ENCODE measurements at regions not wholly inside any gene's neighbourhood (a gene's known extent, or its start where the extent isn't known, plus 50 kb on each side); places are given as distances from the start of the nearest gene placed in this dataset.

DNA sequence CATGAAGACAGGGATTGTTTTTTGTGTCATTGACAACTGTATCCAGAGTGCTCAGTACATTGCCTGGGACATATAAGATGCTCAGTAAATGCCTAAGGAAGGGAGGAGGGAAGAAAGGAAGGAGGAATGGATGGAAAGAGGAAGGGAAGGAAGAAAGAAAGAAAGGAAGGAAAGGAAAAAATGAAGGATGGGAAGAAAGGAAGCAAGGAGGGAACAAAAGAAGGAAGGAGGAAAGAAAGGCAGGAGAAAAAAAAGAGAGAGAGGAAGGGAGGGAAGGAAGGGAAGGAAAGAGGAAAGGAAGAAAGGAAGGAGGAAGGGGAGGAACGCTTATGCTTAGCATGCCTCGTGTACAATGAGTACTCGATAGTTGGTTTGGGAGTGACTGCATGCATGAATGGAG, 514.7 kb downstream of the RPS24 start:
- 91% methylated on average over 3 of the region's 3 CpGs for WGBS
- peaks cover 37% of the 10 kb centered on the region for H3K4me1 ChIP-seq (ENCODE audit: insufficient read depth, low read length)
- no peak overlapping the region for H3K9ac ChIP-seq (ENCODE audit: low read depth, low read length)
- H3K27me3 ChIP-seq (ENCODE audit: insufficient read depth, low read length): peaks cover 10% of the 10 kb centered on the region; the same call in 1 of the 2 replicates
- no peaks in the 10 kb centered on the region for H3K36me3 ChIP-seq (ENCODE audit: insufficient read depth, low read length)
- no peak overlapping the region for H3K27ac ChIP-seq (ENCODE audit: low read depth, low read length)
- no peak overlapping the region for H3K4me3 ChIP-seq (ENCODE audit: low read length)
- H3K9me3 ChIP-seq (ENCODE audit: insufficient read depth, low read depth, low read length): no peaks in the 10 kb centered on the region

GRCh38 chr10:78549140-78549935, 515.7 kb downstream of the RPS24 start:
- Histone ChIP-seq H3K27me3 (ENCODE audit: insufficient read depth, low read length) (peaks cover 10% of the 10 kb centered on the region; the same call in 1 of the 2 replicates), H3K9me3 (ENCODE audit: insufficient read depth, low read depth, low read length) (no peaks in the 10 kb centered on the region), H3K4me1 (ENCODE audit: insufficient read depth, low read length) (peaks cover 32% of the 10 kb centered on the region), H3K9ac (ENCODE audit: low read depth, low read length) (no peak overlapping the region), H3K4me3 (ENCODE audit: low read length) (no peak overlapping the region), H3K36me3 (ENCODE audit: insufficient read depth, low read length) (no peaks in the 10 kb centered on the region), H3K27ac (ENCODE audit: low read depth, low read length) (no peak overlapping the region)
- 88% methylated on average over 7 of the region's 9 CpGs for WGBS

DNA sequence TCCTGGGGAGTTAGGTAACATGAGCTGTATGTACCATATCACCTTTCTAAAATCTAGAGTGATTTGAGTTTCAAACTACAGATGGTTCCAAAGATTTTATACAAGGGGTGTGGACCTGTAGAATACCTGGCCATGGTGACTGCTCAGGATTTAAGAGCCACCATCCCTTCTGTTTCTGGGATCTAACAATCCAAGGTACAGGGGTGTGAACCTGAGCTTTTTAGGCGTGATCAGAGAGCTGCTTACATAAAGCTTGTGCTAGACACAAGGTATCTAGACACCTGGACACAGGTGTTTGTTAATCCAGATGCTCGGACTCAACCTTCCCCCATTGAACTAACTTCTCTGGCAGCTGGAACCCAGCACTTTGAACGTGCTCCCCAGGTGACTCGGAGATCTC, 516.4 kb downstream of the RPS24 start:
- Histone ChIP-seq H3K9me3 (ENCODE audit: insufficient read depth, low read depth, low read length) (no peaks in the 10 kb centered on the region), H3K4me1 (ENCODE audit: insufficient read depth, low read length) (peaks cover 32% of the 10 kb centered on the region), H3K27ac (ENCODE audit: low read depth, low read length) (no peak overlapping the region), H3K36me3 (ENCODE audit: insufficient read depth, low read length) (no peaks in the 10 kb centered on the region), H3K4me3 (ENCODE audit: low read length) (no peak overlapping the region), H3K9ac (ENCODE audit: low read depth, low read length) (no peak overlapping the region), H3K27me3 (ENCODE audit: insufficient read depth, low read length) (peaks cover 10% of the 10 kb centered on the region; the same call in 1 of the 2 replicates)
- WGBS: 89% methylated on average over 4 of the region's 4 CpGs

GRCh38 chr10:78550716-78551115, 517.1 kb downstream of the RPS24 start:
- 90% methylated on average over 4 of the region's 4 CpGs for WGBS
- H3K27me3 ChIP-seq (ENCODE audit: insufficient read depth, low read length): peaks cover 10% of the 10 kb centered on the region; the same call in 1 of the 2 replicates
- H3K4me3 ChIP-seq (ENCODE audit: low read length): no peak overlapping the region
- no peaks in the 10 kb centered on the region for H3K36me3 ChIP-seq (ENCODE audit: insufficient read depth, low read length)
- peaks cover 32% of the 10 kb centered on the region for H3K4me1 ChIP-seq (ENCODE audit: insufficient read depth, low read length)
- no peak overlapping the region for H3K9ac ChIP-seq (ENCODE audit: low read depth, low read length)
- no peaks in the 10 kb centered on the region for H3K9me3 ChIP-seq (ENCODE audit: insufficient read depth, low read depth, low read length)
- H3K27ac ChIP-seq (ENCODE audit: low read depth, low read length): peak overlapping the region; percentile 8; the same call in 1 of the 2 replicates

DNA sequence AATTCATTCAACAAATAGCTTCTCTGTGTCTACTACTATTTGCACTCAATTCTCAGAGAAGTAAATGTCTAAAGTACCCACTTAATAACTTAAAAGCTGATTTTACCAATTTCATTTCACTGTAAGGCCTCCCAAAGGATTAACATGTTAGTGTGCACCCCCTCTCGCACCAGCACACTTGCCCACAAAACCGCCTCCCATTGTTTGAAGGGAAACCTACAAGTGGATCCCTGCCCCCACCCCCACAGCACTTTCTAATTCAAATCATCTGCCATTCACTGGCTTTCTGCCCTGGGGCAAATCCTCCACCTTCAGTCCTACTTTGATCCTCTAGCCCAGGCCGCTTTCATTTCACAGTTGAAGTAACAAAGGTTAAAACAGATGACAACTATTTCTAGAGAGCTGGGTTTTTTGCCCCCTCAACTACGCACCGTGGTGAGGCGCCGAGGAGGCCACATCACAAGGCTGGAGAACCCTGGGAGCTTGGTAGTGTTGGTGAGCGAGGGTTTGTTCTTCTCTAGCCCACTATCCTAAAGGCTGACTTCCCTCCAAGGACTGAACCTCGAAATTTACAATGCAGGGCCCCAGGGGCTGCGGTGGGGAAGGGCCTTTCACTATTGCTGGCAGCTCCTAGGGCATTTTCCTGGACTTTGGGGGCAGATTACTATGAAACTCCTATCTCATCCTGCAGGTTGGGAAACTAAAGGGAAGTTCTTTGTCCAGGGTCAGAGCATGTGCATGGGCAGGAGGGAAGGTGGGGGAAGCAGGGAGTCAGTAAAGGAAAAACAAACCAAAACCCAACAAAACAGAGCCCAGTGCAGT, 517.4 kb upstream of the ZMIZ1 start:
- H3K27ac ChIP-seq (ENCODE audit: low read depth, low read length): peak overlapping the region; percentile 86
- peaks cover 32% of the 10 kb centered on the region for H3K4me1 ChIP-seq (ENCODE audit: insufficient read depth, low read length)
- peak overlapping the region; percentile 31 for H3K9ac ChIP-seq (ENCODE audit: low read depth, low read length)
- WGBS: 20% methylated on average over 9 of the region's 10 CpGs
- peaks cover 10% of the 10 kb centered on the region; the same call in 1 of the 2 replicates for H3K27me3 ChIP-seq (ENCODE audit: insufficient read depth, low read length)
- H3K36me3 ChIP-seq (ENCODE audit: insufficient read depth, low read length): no peaks in the 10 kb centered on the region
- H3K9me3 ChIP-seq (ENCODE audit: insufficient read depth, low read depth, low read length): no peaks in the 10 kb centered on the region
- H3K4me3 ChIP-seq (ENCODE audit: low read length): 0 out of 2 replicates have a peak overlapping the region, but pooled peaks have one; percentile 1

DNA sequence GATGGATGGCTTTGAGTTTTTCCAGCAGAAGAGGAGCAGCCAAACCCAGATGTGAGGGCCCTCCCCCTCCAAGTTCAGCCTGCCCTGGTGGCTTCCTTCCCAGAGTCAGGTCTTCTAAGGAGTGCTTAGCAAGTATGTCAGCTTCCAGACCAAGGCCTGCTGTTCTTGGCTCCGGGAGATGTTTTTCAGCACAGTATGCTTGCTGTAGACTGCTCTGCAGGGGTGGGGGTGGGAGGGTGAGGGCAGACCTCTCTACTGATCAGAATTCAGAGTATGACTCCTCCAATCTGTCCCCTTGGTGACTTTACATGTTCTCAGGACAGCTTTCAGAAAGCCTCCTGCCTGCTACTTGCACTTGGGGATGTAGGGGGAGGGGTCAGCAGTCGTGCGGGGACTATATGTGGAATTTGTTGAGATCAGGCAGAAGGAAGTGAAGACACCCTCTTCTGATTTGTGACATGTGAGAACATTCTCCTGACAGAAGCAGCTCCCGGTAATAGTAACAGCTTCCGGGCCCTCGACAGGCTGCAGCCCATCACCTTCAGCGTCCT, 516.4 kb upstream of the ZMIZ1 start:
- no peak overlapping the region for H3K4me3 ChIP-seq (ENCODE audit: low read length)
- H3K9ac ChIP-seq (ENCODE audit: low read depth, low read length): no peak overlapping the region; the same call in 1 of the 2 replicates
- peaks cover 10% of the 10 kb centered on the region; the same call in 1 of the 2 replicates for H3K27me3 ChIP-seq (ENCODE audit: insufficient read depth, low read length)
- H3K9me3 ChIP-seq (ENCODE audit: insufficient read depth, low read depth, low read length): no peaks in the 10 kb centered on the region
- H3K4me1 ChIP-seq (ENCODE audit: insufficient read depth, low read length): peaks cover 32% of the 10 kb centered on the region
- H3K27ac ChIP-seq (ENCODE audit: low read depth, low read length): peak overlapping the region; percentile 86; the same call in 1 of the 2 replicates
- H3K36me3 ChIP-seq (ENCODE audit: insufficient read depth, low read length): no peaks in the 10 kb centered on the region
- WGBS: 41% methylated on average over 7 of the region's 7 CpGs

GRCh38 chr10:78553792-78554191, 515.0 kb upstream of the ZMIZ1 start:
- H3K27ac ChIP-seq (ENCODE audit: low read depth, low read length): no peak overlapping the region
- H3K4me3 ChIP-seq (ENCODE audit: low read length): no peak overlapping the region
- peaks cover 3% of the 10 kb centered on the region; the same call in 1 of the 2 replicates for H3K27me3 ChIP-seq (ENCODE audit: insufficient read depth, low read length)
- peaks cover 32% of the 10 kb centered on the region for H3K4me1 ChIP-seq (ENCODE audit: insufficient read depth, low read length)
- no peaks in the 10 kb centered on the region for H3K36me3 ChIP-seq (ENCODE audit: insufficient read depth, low read length)
- 87% methylated on average over 3 of the region's 3 CpGs for WGBS
- H3K9me3 ChIP-seq (ENCODE audit: insufficient read depth, low read depth, low read length): no peaks in the 10 kb centered on the region
- H3K9ac ChIP-seq (ENCODE audit: low read depth, low read length): no peak overlapping the region

GRCh38 chr10:78555128-78555527, 513.6 kb upstream of the ZMIZ1 start:
- no peak overlapping the region for H3K27ac ChIP-seq (ENCODE audit: low read depth, low read length)
- H3K9ac ChIP-seq (ENCODE audit: low read depth, low read length): no peak overlapping the region
- no peaks in the 10 kb centered on the region for H3K36me3 ChIP-seq (ENCODE audit: insufficient read depth, low read length)
- peaks cover 43% of the 10 kb centered on the region for H3K4me1 ChIP-seq (ENCODE audit: insufficient read depth, low read length)
- H3K27me3 ChIP-seq (ENCODE audit: insufficient read depth, low read length): no peaks in the 10 kb centered on the region
- 92% methylated on average over 2 of the region's 2 CpGs for WGBS
- no peak overlapping the region for H3K4me3 ChIP-seq (ENCODE audit: low read length)
- no peaks in the 10 kb centered on the region for H3K9me3 ChIP-seq (ENCODE audit: insufficient read depth, low read depth, low read length)

DNA sequence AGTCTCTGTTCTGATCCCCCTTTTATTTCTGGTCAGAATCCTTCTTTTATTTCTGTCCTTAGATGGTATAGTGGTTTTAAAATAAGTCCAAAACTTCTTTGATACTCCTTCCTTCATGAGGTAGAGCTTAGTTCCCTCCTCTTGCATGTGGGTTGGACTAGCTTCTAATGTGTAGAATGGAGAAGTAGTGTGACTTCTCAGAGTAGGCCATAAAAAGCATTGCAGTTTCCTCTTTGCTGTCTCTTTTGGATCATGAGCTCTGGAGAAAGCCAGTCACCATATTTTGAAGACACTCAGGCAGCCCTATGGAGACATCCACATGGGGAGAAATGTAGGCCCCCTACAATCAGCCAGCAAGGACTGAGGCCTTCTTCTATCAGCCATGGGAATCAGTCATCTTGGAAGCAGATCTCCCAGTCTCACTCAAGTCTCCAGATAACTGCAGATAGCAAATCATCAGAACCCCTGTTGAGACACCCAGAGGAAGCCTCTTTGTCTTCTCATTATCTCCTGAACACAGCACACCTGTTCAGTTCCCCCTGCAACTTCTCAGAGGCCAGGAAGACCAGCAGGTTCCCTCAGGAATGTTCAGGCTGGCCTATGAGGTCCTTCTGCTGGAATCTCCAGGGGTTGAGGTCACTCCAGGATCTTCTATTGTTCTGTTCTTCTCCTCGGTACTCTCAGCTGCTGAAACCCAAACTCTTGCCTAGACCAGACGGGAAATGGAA, 511.9 kb upstream of the ZMIZ1 start:
- no peak overlapping the region for H3K27ac ChIP-seq (ENCODE audit: low read depth, low read length)
- no peak overlapping the region for H3K4me3 ChIP-seq (ENCODE audit: low read length)
- H3K4me1 ChIP-seq (ENCODE audit: insufficient read depth, low read length): peaks cover 27% of the 10 kb centered on the region
- no peaks in the 10 kb centered on the region for H3K36me3 ChIP-seq (ENCODE audit: insufficient read depth, low read length)
- H3K27me3 ChIP-seq (ENCODE audit: insufficient read depth, low read length): no peaks in the 10 kb centered on the region
- no peaks in the 10 kb centered on the region for H3K9me3 ChIP-seq (ENCODE audit: insufficient read depth, low read depth, low read length)
- no peak overlapping the region for H3K9ac ChIP-seq (ENCODE audit: low read depth, low read length)
- 85% methylated on average over 2 of the region's 2 CpGs for WGBS

DNA sequence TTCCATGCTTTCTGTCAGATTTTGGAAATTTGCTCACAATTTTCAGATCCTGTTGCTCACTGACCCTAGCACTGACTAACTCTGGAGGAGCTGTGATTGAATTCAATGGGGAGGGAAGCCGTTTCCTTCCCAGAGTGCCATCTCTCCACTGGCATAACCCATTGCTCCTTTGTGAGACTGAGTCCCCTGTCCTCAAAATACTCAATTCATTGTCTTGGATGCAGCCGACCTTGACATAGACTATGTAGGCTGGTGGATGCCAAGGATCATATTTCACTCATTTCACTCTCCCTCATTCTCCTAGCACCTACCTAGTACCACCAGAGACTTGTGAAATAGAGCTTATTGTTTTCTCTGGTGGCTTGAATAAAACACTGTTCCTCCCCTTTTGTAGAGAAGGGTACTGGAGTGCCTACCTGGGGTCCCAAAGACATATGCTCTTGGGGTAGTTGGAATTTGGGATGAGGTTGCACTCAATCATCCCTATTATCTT, 511.3 kb upstream of the ZMIZ1 start:
- Histone ChIP-seq H3K36me3 (ENCODE audit: insufficient read depth, low read length) (no peaks in the 10 kb centered on the region), H3K27me3 (ENCODE audit: insufficient read depth, low read length) (no peaks in the 10 kb centered on the region), H3K4me3 (ENCODE audit: low read length) (no peak overlapping the region), H3K9me3 (ENCODE audit: insufficient read depth, low read depth, low read length) (no peaks in the 10 kb centered on the region), H3K27ac (ENCODE audit: low read depth, low read length) (no peak overlapping the region), H3K4me1 (ENCODE audit: insufficient read depth, low read length) (peaks cover 21% of the 10 kb centered on the region), H3K9ac (ENCODE audit: low read depth, low read length) (no peak overlapping the region)
- 91% methylated on average over 2 of the region's 2 CpGs for WGBS

Measured in HUES64 (cell line).